DMS53 treated with DMSO at 0.1 percent for 48 hours (cell line): ENCODE measurements at regions not wholly inside any gene's neighbourhood (a gene's known extent, or its start where the extent isn't known, plus 50 kb on each side); places are given as distances from the start of the nearest gene placed in this dataset.
A peak's percentile ranks its signal among the peaks of the same experiment; 100 is the strongest.

ENCODE experiments used
- DNase-seq: peaks from one replicate; lab custom pipeline; 2025; ENCODE audit not compliant: unreplicated experiment; lab: John Stamatoyannopoulos, UW

DNA sequence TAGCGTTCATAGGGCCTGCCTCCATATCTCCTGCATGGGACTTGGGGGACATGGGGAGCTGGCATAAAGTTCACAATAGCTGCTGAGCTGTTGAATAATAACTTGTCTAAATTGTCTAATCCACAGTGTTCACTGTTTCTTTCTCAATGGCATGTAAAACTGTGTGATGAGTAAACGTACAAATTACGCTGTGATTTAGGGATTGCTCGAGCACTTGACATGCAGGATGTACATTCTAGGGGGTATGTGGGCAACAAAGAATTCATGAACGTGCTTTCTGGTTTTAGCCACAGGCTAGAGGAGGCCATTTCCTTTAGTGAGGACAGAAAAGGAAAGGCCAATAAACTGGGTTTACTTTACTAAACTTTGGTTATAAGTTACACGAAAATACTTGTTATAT, 534.2 kb upstream of the ZWINT start:
- no peak for DNase-seq

DNA sequence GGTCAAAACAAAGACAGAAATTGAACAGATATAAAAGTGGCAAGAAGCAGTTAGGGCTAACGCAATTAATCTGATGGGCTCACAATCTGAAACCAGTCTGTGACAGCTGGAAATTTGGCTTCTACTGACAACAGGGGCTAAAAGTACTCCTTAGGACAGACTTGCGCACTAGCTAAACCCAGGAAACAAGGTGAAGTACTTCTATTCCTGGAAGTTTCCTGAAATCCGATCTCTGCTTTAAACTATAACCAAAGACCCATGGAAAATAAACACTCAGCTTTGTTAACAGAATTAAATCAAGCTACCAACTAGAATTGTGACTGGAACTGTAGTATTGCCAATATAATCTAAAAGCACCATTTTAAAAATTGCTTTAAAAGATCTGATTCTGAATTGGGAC, 520.2 kb upstream of the ZWINT start:
- DNase-seq: peak; percentile 90

DNA sequence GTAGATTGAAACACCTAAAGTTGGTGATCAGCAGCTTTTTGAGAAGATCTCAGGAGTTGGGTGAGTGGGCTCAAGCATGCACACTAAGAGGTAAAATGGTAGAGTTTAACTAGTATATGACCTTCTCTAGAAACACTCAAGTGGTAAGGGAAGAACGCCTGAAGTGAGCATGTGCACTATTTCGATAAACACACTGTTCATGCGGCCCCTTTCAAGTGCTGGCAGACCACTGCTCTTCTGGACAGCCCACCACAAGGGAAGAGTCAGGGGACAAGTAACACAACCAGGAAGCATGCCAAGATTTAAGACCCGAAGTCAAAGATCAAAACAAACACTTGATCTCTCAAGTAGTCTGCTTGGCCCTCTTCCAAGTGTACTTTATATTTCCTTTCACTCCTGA, 519.5 kb upstream of the ZWINT start:
- peak; percentile 42 for DNase-seq

DNA sequence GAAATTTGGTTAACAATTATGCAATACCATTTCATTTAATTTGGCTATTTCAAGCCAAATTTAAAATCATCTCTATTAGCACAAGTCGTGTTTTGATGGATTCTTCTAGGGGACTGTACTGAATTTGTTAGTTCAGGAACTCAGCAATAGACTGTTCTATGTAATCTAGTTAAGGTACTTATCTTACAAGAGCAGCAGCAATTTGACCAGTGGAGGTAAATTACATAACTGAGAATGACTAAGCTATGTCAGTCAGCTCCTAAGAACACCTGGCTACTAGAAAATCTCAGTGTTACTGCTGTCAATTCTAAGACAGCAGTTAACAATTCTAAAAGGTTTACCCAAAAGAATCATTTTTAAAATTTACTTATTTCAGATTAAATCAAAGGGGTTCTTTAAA, 513.9 kb upstream of the ZWINT start:
- DNase-seq: peak; percentile 76

DNA sequence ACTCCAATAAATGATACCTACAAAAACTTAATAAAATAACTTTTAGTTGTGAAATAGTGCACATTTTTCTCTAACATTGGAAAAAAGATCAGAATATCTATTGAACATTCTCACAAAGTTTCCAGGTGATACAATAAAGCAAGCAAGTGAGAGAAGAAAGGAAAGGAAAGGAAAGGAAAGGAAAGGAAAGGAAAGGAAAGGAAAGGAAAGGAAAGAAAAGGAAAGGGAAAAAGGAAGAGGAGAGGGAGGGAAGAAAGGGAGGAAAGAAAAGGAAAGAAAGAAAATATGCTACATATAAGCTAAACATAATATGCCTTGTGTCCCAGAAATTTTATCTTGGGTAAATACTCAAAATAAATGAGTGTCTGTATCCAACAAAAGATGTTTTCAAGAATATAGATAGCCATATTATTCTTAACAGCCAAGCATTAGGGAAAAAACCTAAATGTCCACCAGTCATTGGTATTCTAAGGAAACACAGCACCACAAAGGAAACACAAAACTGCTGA, 510.2 kb upstream of the ZWINT start:
- DNase-seq: no peak

DNA sequence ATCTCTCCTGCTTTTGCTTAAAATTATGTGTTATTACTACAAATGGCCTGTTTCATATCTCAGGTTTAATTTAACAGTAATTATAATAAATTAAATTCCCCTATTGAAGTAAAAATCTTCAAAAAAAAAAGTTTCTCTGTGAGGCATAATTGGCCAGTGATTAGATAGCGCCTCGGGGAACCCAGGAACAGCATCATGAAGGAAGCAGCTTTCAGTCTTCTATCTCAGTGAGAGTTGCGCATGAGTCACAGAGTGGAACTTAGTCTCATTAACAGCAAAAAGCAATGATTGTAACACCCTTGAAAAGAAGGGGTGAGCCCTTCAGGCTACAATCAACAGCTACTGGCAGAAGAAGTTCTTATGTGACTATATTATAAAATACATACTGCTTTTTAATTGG, 506.2 kb upstream of the ZWINT start:
- no peak for DNase-seq

DNA sequence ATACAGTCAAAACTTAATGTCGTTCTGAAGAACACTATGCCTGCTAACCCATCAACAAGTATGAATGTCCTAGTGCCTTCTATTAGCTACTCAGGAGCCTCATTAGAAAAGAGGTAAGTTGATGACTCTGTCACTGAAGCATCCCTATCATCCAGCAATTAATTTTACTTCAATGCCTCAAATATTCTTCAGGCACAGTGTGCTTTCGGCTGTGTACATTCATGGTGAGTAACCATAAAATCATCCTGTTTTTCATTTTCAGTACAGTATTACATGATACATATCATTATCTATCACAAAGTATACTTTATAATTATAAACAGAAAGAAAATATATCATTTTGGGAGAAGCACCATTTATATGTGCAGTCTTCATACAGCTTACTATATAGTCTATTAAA, 495.5 kb upstream of the ZWINT start:
- DNase-seq: no peak

DNA sequence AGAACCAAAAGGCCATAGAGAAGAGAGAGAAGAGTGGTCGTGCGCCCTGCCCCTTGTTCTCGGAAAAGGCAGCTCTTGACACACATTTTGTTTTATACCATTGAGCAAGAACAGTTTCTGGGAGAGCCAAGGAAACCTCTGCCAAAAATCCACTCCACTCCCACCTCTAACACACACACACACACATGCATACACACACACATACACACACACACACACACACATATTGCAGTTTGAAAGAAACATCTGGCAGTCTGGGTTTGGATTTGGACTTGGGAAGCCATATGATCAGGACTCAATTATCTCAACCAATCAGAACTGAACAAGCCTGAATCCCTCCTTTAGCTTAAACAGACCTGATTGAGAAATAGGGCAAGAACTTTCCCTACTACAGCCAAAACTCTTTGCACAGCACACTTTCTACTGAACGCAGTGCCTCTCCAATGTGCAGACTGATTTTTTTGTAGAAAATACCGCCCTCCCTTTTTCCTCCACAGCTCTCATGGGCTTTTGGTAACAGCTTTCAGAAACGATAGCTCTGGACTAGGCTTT, 484.0 kb upstream of the ZWINT start:
- no peak for DNase-seq

DNA sequence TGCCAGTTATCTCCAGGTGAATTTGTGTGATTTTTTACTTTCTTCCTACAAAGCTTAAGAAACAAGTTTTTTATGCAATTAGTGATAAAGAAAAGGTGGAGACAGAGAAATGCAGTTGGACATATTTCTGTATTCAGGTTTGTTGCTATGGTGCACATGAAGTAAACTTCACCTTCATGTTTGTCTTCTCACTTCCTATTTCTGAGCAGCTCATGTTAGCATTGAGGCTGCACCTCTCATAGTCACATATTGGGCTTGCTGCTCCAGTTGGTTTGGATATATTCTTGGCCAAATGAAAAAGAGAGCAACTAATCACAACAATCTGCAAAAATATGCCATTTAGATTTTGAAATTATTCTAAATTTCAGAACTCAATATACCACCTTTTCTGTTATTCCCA, 475.6 kb upstream of the ZWINT start:
- DNase-seq: no peak

DNA sequence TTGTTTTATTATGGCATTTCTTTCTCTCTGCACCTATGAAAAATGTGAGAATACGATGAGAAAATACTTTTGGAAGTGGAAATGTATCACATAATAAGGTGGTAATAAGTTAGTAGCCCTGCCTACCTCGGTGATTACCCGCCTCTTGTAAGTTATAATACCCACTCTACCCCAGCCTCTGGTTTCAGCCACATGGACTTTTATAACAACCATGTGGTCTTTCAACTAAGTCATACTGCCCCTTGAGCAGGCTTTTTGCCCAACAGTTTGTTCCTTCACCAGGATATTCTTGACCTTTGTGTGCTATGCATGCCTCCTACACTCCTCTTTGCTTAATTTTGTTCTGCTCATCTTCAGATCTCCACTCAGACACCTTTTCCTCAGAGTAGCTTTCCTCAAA, 470.6 kb upstream of the ZWINT start:
- DNase-seq: no peak

DNA sequence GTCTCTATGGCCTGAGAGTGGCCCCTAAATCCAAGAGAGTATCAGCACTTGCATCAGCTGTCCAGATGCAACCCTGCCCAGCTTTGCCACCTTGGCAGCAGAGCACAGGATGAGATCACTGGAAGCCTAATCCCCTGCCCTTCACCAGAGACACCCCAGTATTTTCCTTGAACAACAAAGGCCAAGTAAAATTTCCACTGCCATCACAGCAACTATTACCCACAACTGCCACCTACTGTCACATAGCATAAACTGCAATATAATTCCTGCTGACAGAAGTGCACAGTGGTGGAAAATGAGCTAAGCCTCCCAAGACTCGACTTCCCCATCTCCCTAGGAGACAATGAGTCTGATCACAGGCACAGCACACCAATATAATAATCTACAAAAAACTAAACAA, 462.8 kb upstream of the ZWINT start:
- DNase-seq: peak; percentile 9

DNA sequence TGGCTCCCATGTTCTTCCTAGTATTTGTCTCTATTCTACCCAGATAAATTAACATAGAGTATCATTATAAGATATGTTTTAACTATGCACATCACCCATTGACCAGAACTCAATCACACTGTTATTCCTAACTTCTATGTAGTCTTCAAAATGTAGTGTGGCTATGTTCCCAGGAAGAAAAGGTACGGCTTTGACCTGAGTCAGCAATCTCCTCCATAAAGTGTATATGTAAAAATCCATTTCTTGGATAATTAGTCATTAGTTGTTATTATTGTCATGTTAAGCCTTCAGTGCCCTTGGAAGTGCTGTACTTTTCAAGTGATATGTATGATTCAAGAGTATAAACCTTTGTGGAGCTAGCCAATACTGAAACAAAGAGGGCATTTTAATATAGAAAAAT, 444.0 kb upstream of the ZWINT start:
- DNase-seq: no peak

DNA sequence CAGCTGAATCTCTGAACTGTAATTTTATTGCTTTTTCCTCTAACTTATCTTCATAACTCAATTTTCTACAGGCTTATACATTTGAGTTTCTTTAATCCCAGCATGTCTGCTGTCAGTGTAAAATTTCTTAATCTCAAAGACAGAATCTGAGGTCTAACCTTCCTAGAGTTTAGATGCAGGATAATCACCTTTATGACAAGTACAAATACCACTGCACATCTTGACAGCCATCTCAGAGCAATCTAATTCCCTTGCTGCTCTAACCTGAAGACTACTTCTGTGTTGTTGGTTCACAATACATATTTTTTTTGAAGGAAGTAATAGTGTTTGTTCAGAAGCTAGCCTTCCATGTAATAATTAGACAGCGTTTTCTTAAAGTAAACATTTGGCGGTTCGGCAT, 424.2 kb upstream of the ZWINT start:
- no peak for DNase-seq

DNA sequence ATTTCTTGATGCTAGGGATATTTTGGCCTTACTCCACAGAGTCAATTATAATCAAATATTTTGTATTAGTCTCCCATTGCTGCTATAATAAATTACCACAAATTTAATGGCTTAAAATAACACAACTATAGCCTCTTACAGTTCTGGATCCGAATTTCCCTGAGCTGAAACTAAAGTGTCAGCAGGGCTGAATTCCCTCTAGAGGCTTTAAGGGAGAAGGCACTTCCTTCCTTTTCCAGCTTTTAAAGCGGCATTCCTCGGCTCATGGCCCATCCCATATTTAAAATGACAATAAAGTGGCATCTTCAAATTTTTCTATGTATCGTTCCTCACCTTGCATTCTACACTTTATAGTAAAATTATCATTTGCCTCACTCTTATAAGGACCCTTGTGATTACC, 421.4 kb upstream of the ZWINT start:
- no peak for DNase-seq

DNA sequence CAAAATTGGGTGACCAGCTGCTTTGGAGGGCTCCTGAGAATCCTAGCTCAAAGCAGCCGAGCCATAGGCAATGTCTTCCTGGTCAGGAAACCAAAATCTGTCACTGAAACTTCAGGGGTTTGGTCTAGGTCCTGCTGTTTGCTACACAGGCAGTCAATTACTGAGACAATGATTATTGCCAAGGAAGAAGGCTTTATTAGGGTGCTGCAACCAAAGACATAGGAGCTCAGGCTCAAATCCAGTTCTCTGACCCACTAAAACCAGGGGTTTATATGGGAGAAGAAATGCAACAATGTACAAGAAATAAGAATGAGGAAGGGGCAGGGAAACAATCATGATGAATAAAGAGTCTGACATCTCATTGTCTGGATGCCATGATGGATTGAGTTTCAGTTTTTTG, 410.3 kb upstream of the ZWINT start:
- no peak for DNase-seq

DNA sequence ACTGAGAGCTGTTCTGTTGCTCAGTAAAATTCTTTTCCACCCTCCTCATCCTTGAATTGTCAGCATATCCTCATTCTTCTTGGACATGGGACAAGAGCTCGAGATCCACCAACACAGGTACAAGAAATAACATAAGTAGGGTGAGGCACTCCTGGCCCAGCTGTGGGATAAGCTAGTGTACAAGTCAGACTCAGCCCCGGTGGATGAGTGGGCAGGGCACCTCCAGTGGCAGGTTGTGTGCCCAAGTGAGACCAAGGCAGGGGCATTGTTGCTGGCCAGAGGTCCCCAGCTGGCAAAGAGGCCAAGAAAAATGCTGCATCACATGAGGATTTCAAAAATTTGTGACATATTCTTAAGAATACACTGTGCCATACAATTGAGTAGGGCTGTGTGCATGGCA, 402.0 kb upstream of the ZWINT start:
- no peak for DNase-seq

DNA sequence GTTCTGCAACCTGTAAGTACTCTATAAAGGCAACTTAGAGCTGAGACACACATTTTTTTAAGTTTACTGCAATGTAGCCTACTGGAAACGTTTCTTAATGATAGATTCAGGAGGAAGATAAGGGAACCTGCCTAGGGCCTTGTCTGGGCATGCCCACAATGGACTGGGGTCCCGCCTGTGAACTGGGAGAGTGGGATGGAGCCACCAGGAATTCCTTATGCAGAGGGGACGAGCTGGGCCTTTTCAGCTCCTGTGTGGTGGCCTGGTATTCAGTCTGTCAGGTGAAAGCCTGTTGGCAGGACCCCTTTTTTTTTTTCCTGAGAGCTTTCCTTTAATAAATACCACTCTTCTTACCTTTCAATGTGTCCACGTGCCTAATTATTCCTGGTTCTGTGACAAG, 384.4 kb upstream of the ZWINT start:
- no peak for DNase-seq

DNA sequence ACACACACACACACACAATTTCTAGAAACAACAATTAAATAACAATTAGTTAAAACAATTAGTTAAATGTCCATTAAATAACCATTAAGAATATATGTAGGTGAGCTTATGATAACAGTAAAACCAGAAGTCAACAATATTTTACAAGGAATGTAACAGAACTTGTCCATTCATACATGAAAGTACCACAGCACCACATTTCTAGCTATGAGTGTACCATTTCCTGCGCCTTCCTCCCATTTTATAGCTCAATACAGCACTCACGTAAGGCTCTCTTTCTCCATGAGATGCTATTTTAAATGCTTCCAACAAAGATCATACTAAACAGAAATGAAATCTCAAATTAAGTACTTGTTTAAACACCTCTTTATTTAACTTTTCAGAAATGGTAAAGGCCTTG, 367.3 kb upstream of the ZWINT start:
- DNase-seq: no peak

DNA sequence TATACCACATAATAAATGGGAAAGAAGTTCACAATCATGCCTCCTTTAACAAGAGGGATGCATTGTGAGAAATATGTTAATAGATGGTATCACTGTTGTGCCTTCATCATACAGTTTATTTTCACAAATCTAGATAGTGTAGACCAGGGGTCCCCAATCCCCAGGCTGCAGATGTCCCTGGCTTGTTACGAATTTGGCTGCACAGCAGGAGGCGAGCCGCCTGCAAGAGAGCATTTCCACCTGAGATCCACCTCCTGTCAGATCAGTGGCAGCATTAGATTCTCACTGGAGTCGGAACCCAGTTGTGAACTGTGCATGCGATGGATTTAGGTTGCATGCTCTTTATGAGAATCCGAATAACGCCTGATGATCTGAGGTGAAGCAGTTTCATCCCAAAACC, 361.9 kb upstream of the ZWINT start:
- no peak for DNase-seq

DNA sequence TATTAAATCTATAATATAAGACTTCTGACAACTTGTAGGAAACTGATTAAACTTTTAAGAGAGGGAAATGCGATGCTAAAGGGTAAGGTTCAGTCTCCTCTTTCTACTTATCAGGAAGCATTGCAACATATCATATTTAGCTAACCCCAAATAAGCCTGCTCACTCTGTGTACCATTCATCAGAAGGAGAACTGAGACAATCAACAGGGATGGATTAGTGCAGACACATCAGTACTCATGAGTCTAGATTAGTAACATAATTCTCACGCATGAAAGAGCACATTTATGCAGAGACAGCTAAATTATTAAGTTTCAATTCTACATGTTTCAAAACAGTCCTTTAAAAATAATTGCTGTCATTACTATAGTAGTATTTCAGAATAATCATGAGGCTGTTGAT, 354.2 kb upstream of the ZWINT start:
- no peak for DNase-seq

DNA sequence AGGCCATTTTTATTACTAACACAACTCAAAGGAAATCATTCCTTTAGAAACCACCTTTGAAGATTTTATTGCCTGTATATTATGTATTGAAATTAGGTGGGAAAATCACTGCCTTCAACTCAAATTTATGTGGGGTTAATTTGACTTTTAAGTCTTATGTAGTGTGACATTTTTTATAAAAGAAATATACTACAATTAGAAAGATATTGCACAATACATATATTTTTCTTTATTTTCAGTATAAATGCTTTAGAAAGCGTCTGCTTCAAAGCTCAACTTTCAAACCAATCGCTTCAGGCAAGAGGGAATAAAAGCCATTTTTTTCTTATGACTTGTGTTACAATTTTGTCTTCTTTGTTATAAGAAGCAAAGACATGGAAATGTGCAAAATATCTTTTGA, 337.4 kb upstream of the ZWINT start:
- no peak for DNase-seq

DNA sequence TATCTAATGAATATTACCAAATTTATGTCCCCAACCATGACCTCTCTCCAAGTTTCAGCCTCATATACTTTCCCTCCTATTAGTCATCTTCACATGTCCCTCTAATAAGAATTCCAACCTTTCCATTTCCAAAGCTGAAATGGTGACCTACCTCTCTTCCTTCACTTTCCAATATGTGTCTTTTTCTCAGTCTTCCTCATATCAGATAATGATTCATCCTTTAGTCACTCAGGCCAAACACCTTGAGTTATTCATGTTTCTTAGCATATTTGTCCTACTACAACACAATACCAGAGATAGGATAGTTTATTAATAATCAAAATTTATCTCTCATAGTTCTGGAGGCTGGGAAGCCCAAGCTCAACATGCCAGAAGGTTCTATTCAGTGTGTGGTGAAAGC, 318.5 kb upstream of the ZWINT start:
- DNase-seq: no peak

DNA sequence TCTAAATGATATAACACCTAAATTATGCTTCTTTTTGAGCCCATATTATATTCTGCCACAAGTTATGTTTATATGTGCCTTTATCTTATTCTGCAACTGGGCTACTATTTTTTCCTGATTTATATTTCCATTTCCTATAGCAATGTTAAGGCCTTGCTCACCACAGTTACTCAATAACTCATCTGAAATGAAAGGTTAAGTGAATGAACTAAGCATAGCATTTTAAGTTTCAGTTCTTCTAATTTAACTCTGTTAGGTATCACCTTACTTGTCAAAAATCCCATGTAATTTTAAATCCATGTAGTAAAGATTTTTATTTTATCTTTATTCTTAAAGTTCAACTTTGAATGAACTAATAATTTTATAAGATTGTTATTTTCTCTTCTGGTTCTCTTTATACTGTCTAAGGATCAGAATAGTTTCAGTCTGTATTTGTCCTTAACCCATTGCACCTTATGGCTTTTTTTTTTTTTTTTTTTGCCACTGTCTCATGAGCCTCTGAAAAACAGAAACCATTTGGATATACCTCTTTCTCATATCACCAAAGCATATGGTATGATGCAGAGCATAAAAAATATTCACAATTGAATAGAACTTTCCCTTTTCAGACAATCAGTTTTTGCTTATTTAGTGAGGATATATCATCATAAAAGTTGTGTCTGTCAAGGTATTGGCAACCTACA, 301.8 kb upstream of the ZWINT start:
- DNase-seq: no peak
